ENCODE measurements at regions not wholly inside any gene's neighbourhood (a gene's known extent, or its start where the extent isn't known, plus 50 kb on each side); places are given as distances from the start of the nearest gene placed in this dataset.

DNA sequence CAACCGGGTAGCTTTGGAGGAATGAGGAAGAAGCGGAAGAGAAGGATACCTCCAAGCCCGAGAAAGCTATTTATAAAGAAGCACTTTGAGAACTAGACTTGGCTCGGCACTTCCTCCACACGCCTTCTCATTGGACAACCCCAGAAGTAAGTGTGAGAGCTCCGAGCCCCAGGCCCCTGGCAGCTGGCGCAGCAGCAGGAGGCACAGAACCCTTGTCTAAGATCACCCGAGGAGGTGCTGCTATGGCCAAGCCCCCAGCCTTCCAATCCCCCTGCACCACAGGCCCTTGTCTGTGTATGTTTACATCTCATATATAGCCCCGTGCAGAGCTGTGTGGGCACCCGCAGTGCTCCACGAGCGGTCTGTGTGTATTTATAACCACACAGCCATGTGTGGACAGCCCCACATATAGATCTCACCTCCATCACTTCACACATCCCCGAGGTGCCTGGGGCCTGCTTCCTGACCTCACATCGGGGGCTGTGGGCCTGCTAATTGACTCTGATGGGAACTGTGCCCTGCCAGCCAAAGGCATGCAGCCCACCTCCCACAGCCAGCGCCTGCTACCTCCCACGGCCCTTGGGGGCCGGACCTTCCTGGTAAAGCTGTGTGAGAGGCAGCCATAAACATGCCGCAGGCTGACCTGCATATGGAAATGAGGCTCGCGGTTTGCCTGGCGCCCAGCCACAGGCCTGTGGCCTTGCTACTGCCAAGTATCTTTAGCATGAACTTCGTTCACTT, 96.1 kb downstream of the C17orf67 start:
- no peak for DNase-seq

DNA sequence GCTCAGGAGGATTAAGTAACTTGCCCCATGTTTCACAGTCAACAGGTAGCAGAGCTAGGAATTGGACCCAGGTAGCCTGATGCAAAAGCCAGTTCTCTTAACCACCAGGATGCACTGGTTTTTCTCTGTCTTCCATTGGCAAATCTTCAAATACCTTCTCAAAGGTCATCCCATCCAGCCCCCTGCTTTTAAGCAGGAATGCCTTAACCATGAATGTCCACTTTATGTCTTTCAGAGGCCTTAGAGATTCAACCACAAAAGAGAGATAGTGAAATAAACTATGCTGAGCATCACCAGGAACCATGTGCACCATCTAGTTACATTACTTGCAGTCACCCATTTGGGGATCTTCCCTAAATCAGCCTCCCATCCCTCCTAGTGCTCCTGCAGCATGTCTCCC, 94.3 kb downstream of the C17orf67 start:
- DNase-seq: no peak

DNA sequence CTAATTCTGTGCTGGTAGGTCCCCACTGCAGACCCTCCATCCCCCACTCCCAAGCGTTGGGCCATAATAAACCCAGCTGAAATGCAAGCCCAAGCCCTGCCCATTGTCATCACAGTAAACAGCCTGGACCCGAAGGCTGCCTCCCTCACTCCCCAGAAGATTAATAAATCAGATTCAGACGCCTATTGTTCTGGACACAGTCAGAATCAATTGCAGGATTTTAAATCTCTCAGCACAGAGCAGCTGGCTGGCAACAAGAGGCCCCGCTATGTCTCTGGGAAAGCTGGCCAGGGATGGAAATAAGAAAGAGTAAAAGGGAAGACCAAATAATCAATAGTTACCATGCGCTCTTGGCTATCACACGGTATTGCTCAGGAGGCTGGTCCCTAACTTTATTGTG, 93.9 kb downstream of the C17orf67 start:
- DNase-seq: no peak

DNA sequence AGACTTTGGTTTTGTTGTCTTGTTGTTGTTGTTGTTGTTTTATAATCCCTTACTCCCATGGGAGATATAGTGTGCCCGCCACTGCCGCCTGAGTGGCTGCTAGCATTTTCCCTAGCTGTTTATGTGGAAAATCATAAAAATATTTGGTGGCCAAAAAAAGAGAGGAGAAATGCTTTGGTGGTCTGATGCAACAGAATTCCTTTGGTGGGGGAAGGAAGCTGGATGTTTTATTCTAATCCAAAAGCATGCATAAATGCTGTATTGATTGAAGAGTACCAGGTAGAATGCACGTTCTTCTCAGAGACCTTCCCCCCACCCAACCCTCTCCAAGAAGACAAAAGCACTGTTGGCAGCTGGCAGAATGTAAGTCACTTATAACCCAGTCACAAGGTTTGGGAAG, 93.2 kb downstream of the C17orf67 start:
- no peak for DNase-seq
